RCC 7860 (cell line): ENCODE measurements at regions not wholly inside any gene's neighbourhood (a gene's known extent, or its start where the extent isn't known, plus 50 kb on each side); places are given as distances from the start of the nearest gene placed in this dataset.
"Not testable (repeated sequence)": the region's sequence is repeated elsewhere in the genome, so short reads cannot be mapped to it uniquely, and the experiment has no call there.

ENCODE experiments used
- DNase-seq: peaks from one replicate; pipeline ENCODE4 v3.0.0-alpha.2; 2015; ENCODE audit warnings: low spot score
- FAIRE-seq: peaks from 2 replicates; lab custom pipeline; 2012; peaks lifted over from hg19 to GRCh38; lab: Jason Lieb, UNC

DNA sequence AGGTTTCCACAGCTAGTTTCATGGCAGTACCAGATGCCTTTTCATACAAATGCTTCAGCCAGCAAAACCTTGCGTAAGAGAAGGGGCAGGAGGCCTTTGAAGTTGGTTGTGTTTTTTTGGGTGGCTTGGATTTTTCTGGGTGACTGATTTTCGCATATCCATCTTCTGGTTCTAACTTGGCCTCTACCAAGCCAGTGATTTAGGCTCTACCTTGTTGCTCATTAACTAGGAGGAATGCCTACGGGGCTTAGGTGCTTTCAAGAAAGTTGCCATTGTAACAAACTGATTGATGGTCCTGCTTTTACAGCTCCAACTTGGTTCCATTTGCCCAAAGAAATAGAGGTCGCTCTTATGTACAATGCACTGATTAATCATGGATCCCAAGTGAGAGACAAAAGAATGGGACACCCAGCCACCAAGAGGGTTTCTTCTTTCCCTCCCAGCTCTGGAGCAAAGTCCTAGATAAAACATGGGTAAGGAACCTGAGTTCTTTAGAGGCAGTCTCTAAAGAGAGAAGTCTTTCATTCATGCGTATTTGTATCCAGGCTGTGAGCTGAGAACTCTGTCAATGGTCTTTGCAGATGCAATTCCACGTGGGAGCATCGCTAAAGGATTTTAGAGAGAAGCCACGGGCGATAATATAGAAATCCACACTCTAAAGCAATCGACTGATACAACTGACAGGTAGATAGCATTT, 92.1 kb upstream of the FGFR2 start:
- FAIRE-seq = no peak
- DNase-seq = peak; percentile 50

GRCh38 chr10:121687095-121687813, 89.0 kb upstream of the FGFR2 start:
- DNase-seq (no peak), FAIRE-seq (no peak)

GRCh38 chr10:121684276-121684675, 86.0 kb upstream of the FGFR2 start:
- FAIRE-seq (no peak), DNase-seq (peak; percentile 39)

DNA sequence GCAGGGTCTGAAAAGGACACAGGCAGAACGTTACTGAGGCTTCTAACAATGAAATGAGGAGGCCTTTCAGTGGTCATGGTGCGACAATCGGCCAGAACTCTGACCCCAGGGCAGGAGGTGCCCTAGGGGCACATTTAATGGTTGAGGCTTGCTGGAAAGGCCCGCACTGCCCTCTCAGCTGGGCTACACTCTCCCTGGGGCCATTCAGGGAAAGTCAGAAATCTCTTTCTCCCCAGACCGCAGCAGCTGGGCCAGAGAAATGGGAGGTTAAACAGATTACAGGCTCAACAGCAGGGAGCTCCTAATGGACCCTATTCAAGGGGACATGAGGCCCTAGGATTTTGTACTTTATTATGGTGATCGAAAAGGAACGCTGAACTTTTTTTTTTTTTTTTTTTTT, 85.6 kb upstream of the FGFR2 start:
- DNase-seq = no peak
- no peak for FAIRE-seq

- DNase-seq (no peak), FAIRE-seq (no peak)
These were observed 85.1 kb upstream of the FGFR2 start for GRCh38 chr10:121683366-121683765.

DNA sequence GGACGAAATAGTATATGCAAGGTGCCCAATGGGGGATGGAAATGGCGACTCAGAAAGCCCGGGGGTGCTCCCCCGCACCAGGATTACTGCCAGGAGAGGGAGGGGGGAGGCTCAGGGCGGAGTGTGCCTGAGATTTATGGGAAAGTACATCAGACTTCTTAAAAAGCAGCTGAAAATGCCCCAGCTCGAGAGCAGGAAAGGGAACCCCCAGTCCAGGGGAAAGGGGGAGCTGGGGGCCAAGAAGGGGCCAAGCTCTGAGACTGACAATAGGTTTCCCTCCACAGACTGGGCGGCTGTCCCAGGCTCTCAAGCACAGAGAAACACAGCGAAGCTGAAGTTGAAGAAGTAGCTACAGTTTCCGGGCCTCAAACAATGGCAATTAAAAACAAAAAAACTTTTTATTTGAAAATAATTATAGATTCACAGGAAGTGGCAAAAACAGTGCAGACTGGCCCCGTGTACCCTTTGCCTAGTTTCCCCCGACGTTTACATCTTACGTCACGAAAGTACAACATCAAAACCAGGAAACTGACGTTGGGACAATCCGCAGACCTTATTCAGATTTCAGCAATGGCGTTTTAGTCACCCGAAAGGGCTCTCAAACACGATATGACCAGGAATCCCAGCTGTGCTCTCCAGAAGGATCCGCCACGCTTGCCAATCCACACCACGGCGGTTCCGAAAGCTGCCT, 83.9 kb upstream of the FGFR2 start:
- DNase-seq = no peak
- no peak for FAIRE-seq

DNA sequence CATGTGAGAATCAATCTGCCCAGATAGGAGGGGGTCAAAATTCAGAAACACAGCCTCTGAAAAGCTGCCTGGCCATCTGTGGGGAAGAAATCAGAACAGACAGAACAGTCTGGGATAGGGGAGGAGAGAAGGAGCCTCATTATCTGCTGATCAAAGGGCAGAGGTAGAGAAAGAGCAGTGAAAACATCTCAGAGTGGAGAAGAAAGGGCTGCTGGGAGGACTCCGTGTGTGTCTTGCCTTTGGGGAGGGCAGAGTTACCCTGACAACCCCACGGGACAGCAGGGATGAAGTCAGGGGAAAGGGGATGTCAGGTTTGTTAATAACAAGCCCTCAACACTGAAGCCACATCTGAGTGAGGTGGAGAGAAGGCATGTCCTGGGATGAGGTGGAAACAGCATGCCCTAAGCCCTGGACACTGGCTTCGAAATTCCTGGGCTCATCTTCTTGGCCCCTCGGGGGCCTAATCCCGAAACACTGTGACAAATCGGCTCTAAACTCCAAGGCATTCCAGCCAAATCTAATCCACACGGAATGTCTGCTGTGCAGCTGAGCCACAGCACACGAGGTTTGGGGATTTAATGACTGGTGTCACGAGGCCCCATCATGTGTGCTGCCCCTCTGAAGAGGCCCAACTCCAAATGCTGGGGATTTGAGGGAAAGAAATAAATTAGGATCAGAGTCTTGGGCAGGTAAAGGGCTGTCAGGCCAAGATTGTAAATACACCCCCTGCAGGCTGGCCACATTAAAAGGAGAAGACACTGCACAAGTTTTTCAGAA, 82.8 kb upstream of the FGFR2 start:
- DNase-seq (no peak), FAIRE-seq (no peak)

DNA sequence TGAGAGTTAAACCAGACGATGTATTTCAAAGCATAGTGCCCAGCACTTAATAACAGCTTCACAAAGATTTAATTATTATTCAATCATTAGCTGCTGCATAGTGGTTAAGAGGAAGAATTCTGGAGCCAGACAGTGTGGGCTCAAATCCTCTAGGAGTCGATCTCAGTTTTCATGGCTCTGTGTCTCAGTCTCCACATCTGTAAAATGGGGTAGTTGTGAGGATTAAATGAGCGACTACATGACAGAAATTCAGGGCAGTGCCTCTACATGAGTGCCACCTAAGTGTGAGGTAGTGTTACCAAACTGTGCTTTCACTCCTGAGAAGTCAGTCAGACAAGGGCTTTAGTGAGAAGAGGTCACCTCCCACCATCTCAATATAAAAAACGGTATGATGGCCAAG, 81.7 kb upstream of the FGFR2 start:
- FAIRE-seq = no peak
- DNase-seq = no peak

- FAIRE-seq (no peak), DNase-seq (no peak)
These were observed 80.5 kb upstream of the FGFR2 start for GRCh38 chr10:121678631-121679174.

DNA sequence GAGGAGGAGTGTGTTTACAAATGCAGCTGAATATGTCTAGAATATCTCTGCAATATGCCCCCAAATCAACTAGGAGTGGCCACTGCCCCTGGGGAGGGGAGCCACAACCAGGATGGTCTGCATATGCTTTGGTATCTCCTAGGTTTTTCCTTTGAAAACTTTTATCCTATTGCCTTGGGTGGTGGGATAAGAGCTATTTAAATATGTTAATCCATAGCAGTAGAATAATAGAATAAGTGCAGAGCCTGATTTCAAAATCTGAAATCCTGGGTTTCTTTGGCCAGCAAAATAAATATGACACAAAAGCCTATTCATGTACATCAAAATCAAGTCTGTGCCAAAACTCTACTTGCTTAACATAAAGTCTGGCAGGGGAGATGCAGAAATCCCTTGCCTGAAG, 79.6 kb upstream of the FGFR2 start:
- FAIRE-seq = no peak
- no peak for DNase-seq

GRCh38 chr10:121675344-121675743, 77.1 kb upstream of the FGFR2 start:
- FAIRE-seq (no peak), DNase-seq (no peak)

DNA sequence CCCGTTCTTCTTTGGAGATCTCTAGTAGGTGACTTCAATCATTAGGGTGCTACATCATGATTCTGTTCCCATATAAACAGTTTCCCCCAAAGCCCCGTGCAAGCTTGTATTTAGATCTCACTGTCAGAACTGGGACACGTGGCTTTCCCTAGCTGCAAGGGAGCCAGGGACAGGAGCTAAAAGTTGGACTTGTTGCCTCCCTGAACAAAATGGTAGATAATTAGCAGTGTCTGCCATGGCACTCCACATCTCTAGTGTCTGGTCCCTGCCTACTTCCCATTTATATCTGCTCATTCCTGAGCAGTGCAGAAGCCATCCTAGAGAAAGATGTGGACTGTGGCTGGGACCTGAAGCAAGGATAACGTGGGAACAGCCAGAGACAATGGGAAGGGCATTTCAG, 76.6 kb upstream of the FGFR2 start:
- no peak for FAIRE-seq

DNA sequence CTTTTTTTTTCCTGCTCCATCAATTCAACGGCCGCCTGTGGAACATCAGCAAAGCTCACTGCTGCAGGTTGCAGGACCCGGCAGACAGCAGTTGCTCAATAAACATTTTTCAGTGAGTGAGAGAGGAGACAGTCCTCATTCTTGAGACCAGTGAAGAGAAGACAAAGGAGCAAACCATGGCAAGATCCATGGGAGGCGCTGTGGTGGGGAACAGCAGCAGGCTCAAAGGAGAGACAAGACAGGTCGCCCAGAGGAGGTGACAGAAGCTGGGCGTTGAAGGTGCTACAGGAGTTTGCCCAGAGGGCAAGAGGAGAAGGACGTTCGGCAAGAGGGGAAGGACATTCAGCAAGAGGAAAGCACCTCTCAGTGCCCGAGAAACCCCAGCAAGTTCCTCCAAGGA, 74.5 kb upstream of the FGFR2 start:
- no peak for DNase-seq
- no peak for FAIRE-seq

More for the DNA sequence above, 76.6 kb upstream of the FGFR2 start:
- DNase-seq = no peak

DNA sequence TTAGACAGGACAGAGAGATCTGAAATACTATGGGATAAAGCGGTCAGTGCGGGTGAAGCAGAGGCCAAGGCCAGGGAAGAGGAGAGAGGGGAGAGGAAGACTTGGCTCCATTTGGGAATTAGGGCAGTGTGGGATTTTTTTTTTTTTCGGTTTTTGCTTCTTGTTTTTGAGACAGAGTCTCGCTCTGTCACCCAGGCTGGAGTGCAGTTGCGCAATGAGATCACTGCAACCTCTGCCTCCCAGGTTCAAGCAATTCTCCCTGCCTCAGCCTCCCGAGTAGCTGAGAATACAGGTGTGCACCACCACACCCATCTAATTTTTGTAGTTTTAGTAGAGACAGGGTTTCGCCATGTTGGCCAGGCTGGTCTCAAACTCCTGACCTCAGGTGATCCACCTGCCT, 71.6 kb upstream of the FGFR2 start:
- FAIRE-seq = not testable (repeated sequence)

GRCh38 chr10:121669028-121669374, 70.8 kb upstream of the FGFR2 start:
- no peak for FAIRE-seq
- no peak for DNase-seq

More for the DNA sequence above, 71.6 kb upstream of the FGFR2 start:
- not testable (repeated sequence) for DNase-seq

DNA sequence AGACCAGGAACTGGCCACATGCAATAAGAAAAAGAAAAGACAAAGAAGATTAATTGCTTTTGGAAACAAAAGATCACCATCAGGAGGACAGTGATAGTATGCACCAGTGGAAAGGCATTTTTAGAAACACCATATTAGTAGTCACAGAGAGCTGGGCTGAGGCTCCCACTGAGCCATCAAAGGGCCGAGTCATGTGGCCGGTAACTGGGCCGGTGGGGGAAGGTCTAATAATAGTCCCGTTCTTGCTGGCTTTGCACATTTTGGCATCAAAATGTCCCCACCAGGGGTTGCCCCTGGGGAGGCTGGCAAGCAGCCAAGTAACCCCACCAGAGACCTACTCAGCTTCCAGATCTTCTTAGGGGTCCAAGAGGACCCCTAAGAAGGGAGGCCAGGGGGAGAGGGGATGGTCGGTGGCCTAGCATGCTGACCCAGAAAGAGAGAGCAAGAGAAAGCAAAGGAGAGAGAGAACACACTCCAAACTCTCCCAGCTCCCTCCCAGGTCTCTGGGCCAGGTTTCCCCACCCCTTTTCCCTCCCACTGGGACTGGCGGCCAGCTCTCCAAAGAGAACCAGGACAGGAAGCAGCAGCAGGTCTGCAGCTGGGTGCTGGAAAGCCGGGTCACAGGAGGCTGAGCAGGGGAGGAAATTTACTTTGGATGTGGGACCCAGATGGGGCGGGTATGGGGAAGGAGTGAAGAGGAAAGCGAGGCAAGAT, 70.2 kb upstream of the FGFR2 start:
- DNase-seq = peak; percentile 15
- no peak for FAIRE-seq

- DNase-seq (no peak), FAIRE-seq (no peak)
These were observed 69.7 kb upstream of the FGFR2 start for GRCh38 chr10:121667948-121668313.

GRCh38 chr10:121665809-121666208, 67.6 kb upstream of the FGFR2 start:
- FAIRE-seq (no peak), DNase-seq (no peak)

DNA sequence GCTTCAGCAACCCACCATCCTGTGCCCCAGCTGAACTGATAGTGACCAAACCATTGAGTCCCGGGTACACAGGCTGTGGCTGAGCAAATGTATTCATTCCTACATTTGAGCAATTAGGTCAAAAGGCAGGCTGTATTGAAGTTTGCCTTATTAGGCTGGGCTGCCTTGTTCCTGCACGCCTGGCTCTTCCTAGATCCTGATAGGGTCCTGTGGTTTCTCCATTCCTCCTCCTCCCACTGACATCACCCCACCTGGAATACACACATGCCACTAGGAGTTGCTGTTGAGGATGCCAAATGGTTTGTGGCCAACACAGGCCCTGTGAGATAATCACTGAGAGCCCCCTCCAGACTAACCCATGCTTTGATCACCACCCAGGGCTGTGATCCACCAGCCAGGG, 66.4 kb upstream of the FGFR2 start:
- DNase-seq (no peak), FAIRE-seq (no peak)
